ENCODE measurements at regions not wholly inside any gene's neighbourhood (a gene's known extent, or its start where the extent isn't known, plus 50 kb on each side); places are given as distances from the start of the nearest gene placed in this dataset.

DNA sequence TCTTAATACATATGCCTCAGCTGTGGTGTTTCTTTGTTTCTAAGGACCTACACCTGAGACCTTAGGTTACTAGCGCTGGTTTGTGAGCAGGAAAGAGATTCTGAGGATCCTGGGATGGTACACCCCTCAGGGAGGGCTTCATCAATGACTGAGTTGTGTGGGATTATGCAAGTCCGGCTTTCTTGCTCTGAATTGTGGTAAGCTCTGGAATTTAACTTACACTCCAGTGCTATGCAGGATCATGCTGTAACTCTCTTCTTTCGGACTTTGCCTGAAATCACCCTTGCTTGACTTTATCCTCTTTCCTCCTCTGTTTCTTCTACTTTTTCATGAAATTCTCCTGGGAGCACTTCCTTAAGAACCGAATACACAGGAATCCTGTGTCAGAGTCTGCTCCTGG, 431.5 kb upstream of the BOD1L1 start:
- DNase-seq: peak; percentile 12

- DNase-seq: no peak
These were observed 437.5 kb upstream of the BOD1L1 start for GRCh38 chr4:14064984-14065383.

DNA sequence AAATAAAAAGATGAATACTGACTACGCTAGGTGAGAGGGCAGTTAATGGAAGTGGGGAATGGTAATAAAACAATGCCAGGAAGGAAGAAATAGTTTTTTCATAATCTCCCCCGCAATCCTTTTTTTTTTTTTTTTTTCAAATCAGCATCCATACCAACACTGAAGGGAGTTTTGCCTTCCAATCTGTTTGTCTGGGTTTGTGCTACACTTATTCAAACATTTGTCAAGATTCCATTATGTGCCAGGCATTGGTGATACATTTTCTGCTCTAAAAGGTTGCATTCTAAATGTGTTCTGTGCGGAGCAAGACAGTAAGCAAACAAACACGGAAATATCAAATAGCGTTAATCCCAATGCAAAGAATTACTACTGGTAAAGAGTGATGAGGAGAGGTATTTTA, 437.9 kb upstream of the BOD1L1 start:
- DNase-seq: no peak

- no peak for DNase-seq
These were observed 439.5 kb upstream of the BOD1L1 start for GRCh38 chr4:14066979-14067378.

- DNase-seq: no peak
These were observed 442.4 kb upstream of the BOD1L1 start for GRCh38 chr4:14069886-14070285.

DNA sequence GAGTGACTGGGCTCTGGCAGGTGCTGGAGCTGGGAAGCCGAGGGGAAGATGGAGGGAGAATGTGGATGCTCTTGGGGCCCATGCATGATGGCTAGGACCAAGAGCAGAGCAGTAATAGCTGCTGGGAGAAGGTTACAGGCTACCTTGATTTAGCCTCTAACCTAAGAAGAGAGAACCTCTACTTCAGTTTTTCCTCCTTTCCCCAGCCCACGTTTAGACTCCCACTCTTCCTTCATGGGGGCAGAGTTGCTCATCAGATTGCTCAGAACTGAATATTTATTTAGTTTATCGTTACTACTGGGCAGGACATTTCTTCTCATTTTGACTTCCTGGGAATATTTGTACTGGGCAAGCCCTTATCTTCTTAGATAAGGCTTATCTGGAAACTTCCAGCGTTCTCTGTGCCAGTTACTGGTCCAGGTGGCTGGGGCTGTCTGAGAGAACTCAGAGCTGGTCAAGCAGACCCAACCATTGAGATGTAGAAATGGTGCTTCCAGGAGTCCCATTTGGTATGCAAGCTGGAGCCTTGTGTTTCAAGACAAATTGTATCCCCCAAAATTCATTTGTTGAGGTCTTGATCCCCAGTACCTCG, 442.9 kb upstream of the BOD1L1 start:
- DNase-seq: no peak

GRCh38 chr4:14072506-14072905, 445.0 kb upstream of the BOD1L1 start:
- no peak for DNase-seq

GRCh38 chr4:14076776-14077175, 449.3 kb upstream of the BOD1L1 start:
- no peak for DNase-seq

- DNase-seq: peak; percentile 12
These were observed 450.8 kb upstream of the BOD1L1 start for GRCh38 chr4:14078326-14078725.

- DNase-seq: no peak
These were observed 452.1 kb upstream of the BOD1L1 start for GRCh38 chr4:14079601-14080000.

- no peak for DNase-seq
These were observed 455.6 kb upstream of the BOD1L1 start for GRCh38 chr4:14083150-14083549.

- no peak for DNase-seq
These were observed 457.1 kb upstream of the BOD1L1 start for GRCh38 chr4:14084598-14084997.

GRCh38 chr4:14087459-14087858, 459.9 kb upstream of the BOD1L1 start:
- no peak for DNase-seq

DNA sequence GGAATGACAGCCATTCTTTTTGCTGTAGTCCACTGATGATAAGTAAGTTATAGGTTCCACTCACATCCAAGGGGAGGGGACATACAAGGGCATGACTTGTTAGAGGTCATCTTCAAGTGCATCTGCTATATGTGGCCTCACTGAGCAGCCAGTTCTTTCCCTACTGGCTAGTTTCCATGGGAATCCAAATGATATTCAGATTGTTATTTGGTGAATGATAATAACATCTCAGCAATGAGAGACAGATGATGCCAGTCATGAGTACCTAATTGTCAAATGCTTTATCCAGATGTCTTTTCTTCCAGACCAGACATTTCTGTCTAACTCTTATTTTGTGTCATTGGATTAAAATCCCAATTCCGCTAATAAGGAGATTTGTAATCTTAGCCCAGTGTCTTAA, 460.4 kb upstream of the BOD1L1 start:
- no peak for DNase-seq

DNA sequence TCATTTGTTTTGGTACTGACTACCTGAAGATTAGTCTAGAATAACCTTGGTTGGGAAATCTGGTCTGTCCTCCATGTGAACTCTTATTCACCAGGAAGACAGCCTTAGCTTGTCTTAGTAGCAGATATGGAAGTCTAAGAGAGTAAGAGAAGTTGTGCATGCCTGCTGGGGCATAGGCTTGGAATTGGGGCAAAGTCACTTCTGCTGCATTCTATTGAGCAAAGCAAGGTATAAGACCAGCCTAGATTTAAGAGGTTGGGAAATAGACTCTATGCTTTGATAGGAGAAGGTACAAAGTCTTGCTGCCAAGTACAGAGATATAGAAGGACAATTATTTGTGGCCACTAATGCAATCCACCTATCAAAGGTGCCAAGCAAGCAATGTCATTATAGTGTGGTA, 464.0 kb upstream of the BOD1L1 start:
- DNase-seq: no peak

- peak; percentile 12 for DNase-seq
These were observed 464.4 kb upstream of the BOD1L1 start for GRCh38 chr4:14091966-14092365.

GRCh38 chr4:14092741-14093140, 465.2 kb upstream of the BOD1L1 start:
- no peak for DNase-seq

- DNase-seq: peak; percentile 42
These were observed 468.3 kb upstream of the BOD1L1 start for GRCh38 chr4:14095831-14096230.

- DNase-seq: peak; percentile 87
These were observed 469.0 kb upstream of the BOD1L1 start for GRCh38 chr4:14096396-14096965.

- no peak for DNase-seq
These were observed 472.8 kb upstream of the BOD1L1 start for GRCh38 chr4:14100349-14100748.

DNA sequence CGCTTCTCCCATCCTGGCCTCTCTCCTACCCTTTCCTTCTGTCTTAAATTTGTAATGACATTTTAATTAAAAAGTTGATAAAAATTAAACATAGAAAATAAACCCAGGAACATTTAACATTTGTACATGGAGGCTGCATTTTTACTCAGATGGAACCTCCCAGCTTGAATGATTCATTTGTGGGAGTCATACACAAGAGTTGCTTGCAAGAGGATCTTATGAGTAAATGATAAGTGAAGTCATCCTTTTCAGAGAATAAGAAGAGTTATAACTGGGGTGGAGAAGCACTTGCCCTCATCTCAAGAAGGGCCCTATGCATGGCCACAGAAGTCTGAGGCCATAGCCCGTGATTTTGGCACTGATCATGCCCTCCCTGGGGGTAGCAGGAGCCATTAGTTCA, 482.9 kb upstream of the BOD1L1 start:
- DNase-seq: peak; percentile 56

DNA sequence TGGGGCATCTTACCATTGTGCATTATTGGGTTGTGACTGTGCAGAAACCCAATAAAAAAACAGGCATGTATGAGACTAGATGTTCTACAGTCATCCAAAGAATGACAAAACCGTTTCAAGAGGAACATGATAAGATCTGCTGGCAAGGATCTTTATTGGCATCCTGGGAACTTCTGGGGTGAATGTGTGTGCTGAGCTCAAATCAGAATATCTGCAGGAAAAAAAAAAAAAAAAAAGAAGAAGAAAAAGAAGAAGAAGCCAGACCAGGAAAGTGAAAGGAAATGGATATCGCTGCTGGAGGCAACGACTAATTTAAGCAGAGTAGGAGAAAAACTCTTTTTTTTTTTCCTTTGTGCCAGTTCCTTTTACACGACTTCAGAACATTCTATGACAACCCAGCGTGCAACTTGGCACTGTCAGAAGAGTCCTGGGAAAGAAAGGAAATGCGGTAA, 484.2 kb upstream of the BOD1L1 start:
- DNase-seq: peak; percentile 62

DNA sequence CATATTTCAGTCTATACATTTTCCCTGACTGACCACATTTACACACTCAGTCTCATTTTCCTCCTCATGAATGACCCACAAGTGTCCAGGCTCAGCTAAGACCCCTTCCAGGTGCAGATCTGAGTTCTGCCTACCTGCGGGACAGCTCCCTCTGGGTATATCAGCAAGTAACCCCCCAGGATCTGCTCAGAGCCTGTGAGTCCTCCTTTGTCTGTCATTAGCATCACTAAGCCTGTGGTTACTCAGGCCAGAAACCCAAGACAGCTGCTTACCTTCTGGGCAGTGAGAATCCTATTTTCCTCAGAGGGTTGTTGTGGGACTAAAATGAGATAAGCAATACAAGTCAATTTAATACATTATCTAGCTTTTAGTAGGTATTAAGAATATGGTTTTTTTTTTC, 487.6 kb upstream of the BOD1L1 start:
- no peak for DNase-seq

DNA sequence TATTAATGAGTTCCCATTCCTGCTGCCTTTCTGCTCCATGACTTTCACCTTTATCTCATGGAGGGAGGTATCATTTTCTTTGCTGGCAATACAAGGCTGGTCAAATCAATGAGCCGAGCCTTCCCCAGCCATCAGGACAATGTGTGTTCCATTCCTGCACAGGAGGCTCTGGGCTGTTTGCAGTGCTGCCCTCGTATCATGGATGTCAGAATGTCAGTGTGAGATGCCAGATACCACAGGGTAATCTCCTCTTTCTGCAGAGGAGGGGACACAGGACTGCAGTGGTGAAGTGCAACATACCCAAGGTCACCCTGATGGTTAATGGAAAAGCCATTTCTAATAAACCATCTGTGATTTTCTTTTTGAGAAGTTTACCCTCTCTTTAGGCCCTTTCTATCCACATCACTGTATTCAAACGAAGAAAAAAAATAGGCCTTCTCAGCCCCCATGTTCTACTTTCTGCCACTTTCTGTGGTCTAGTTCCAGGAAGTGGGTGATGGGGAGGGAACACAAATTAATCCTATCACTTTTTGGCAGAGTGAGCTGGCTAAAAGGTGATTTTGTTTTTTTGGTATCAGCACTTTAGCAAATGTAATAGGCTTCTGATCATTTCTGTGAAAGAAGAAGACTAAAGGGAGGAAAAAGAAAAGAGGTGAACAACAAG, 490.2 kb upstream of the BOD1L1 start:
- DNase-seq: no peak

GRCh38 chr4:14124816-14125215, 497.3 kb upstream of the BOD1L1 start:
- DNase-seq: no peak
